ENCODE measurements at regions not wholly inside any gene's neighbourhood (a gene's known extent, or its start where the extent isn't known, plus 50 kb on each side); places are given as distances from the start of the nearest gene placed in this dataset.

DNA sequence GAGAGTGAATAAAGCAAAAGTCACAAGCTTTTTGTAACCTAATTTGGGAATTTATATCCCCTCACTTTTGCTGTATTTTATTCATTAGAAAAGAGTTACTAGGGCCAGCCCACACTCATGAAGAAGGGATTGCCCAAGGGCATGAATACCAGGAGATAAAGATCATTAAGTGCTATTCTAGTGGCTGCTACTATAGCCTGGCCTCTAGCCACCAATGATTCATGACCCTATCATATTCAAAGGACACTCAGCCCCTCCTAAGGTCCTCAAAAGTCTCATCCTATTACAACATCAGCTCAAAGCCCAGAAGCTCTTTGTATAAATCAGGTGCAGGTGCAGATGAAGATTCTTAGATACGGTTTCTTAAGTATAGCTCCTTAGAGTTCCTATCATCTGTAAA lies 518.1 kb downstream of the TRHDE start:
- no peak overlapping the region for H4K91ac ChIP-seq (ENCODE audit: insufficient read length, low read depth, low read length)
- H2BK120ac ChIP-seq (ENCODE audit: low read depth, low read length, poor library complexity, severe bottlenecking), result no peak overlapping the region
- no peaks in the 10 kb centered on the region for H3K79me1 ChIP-seq (ENCODE audit: insufficient read depth, low read depth, low read length, poor library complexity, severe bottlenecking)
- H3K9me3 Mint-ChIP-seq, result peaks cover 5 to 8% of the 10 kb centered on the region in 2 experiments; a peak in 4 of 5 replicates
- no CpG with 5 or more reads among the region's 1 CpG for WGBS (ENCODE audit: extremely low coverage, insufficient read length, low lambda C conversion rate)
- H3K14ac ChIP-seq (ENCODE audit: insufficient read depth, low read length), result no peak overlapping the region
- H4K20me1 ChIP-seq (ENCODE audit: control insufficient read depth, insufficient read depth, insufficient read length), result no peaks in the 10 kb centered on the region
- H3K27me3 ChIP-seq (ENCODE audit: insufficient read depth, low read length), result no peaks in the 10 kb centered on the region
- H3K4me2 ChIP-seq (ENCODE audit: insufficient read depth, insufficient read length, low read length), result no peak overlapping the region
- H3K4me1 ChIP-seq (ENCODE audit: insufficient read depth, low read length), result no peaks in the 10 kb centered on the region; the same call in 1 of the 2 replicates
- no peak overlapping the region for H2BK20ac ChIP-seq (ENCODE audit: low read depth, low read length, poor library complexity, severe bottlenecking)
- H4K5ac ChIP-seq (ENCODE audit: insufficient read length, low read depth, low read length), result no peak overlapping the region
- H2AFZ ChIP-seq (ENCODE audit: low read length), result no peak overlapping the region
- H3K79me2 ChIP-seq (ENCODE audit: insufficient read depth, low read length), result no peaks in the 10 kb centered on the region
- no peak for DNase-seq
- H2BK12ac ChIP-seq (ENCODE audit: insufficient read length, low read depth, low read length), result no peak overlapping the region
- H3K27me3 Mint-ChIP-seq (ENCODE audit: low read depth), result no peaks in the 10 kb centered on the region; the same call in 1 of the 2 replicates
- no peak overlapping the region for H2AK5ac ChIP-seq (ENCODE audit: insufficient read length, low read length)
- no peak overlapping the region for H4K8ac ChIP-seq (replicated peaks; ENCODE audit: insufficient read length, low read depth, low read length)
- TF ChIP-seq, protein P1, sequence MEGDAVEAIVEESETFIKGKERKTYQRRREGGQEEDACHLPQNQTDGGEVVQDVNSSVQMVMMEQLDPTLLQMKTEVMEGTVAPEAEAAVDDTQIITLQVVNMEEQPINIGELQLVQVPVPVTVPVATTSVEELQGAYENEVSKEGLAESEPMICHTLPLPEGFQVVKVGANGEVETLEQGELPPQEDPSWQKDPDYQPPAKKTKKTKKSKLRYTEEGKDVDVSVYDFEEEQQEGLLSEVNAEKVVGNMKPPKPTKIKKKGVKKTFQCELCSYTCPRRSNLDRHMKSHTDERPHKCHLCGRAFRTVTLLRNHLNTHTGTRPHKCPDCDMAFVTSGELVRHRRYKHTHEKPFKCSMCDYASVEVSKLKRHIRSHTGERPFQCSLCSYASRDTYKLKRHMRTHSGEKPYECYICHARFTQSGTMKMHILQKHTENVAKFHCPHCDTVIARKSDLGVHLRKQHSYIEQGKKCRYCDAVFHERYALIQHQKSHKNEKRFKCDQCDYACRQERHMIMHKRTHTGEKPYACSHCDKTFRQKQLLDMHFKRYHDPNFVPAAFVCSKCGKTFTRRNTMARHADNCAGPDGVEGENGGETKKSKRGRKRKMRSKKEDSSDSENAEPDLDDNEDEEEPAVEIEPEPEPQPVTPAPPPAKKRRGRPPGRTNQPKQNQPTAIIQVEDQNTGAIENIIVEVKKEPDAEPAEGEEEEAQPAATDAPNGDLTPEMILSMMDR (conservative IDR thresholded peaks at IDR 0.05), result no peak
- H3K4me3 Mint-ChIP-seq, result no peak overlapping the region
- no peaks in the 10 kb centered on the region for H3K4me1 Mint-ChIP-seq
- no peaks in the 10 kb centered on the region for H3K9me3 ChIP-seq (ENCODE audit: control insufficient read depth, low read depth, low read length)
- no peak overlapping the region for H3K27ac ChIP-seq (ENCODE audit: insufficient read length, low read depth, low read length)
- peaks cover 0 to 9% (median 2%) of the 10 kb centered on the region in 3 experiments; a peak in 3 of 7 replicates for H3K36me3 Mint-ChIP-seq (ENCODE audit: insufficient read depth in 1 of 3, low read depth in 3 of 3)
- no peak overlapping the region for H3K56ac ChIP-seq (ENCODE audit: insufficient read length, low read depth, low read length)
- H2BK5ac ChIP-seq (ENCODE audit: insufficient read length, low read length), result no peak overlapping the region
- no peak overlapping the region for H2BK15ac ChIP-seq (ENCODE audit: low read depth, low read length)
- H3K23me2 ChIP-seq (ENCODE audit: insufficient read length, low read depth, low read length, poor library complexity, severe bottlenecking), result no peaks in the 10 kb centered on the region
- H3K18ac ChIP-seq (ENCODE audit: insufficient read length, low read depth, low read length), result no peak overlapping the region
- H3T11ph ChIP-seq (ENCODE audit: low read length), result no peak overlapping the region
- no peak overlapping the region for H3K4ac ChIP-seq (ENCODE audit: low read depth, low read length)
- no peak overlapping the region for H3K27ac Mint-ChIP-seq
- H3K9ac ChIP-seq (ENCODE audit: extremely low read depth, insufficient read length, low read length), result no peak overlapping the region
- no peak overlapping the region for H3K23ac ChIP-seq (ENCODE audit: insufficient read length, low read depth, low read length)

Data from H9 (cell line).